Heart left ventricle (tissue), 16 donors: ENCODE measurements at regions not wholly inside any gene's neighbourhood (a gene's known extent, or its start where the extent isn't known, plus 50 kb on each side); places are given as distances from the start of the nearest gene placed in this dataset.

Experiments used
- ATAC-seq, 4 donors: fragments of 200-7000 bp; cut with Tn5 transposase; one replicate each; pipeline ENCODE4 v1.9.1; 2020 to 2022; ENCODE audit warnings: moderate library complexity in 4 of 4, mild to moderate bottlenecking in 3 of 4, moderate number of reproducible peaks in 1 of 4
- DNase-seq, 5 donors: peaks; one replicate each; pipeline ENCODE4 v3.0.0-alpha.2; 2020
- H3K27ac ChIP-seq, 12 donors: fragments of 200-600 bp; sonication (generic) in 4 of 12; one replicate each; pipeline versions ENCODE4 v1.5.0 to v1.8.0; 2016 to 2022; ENCODE audit warnings: mild to moderate bottlenecking in 2 of 12
- H3K27me3 ChIP-seq, 9 donors: fragments of 200-600 bp; sonication (generic) in 2 of 9; one replicate each; pipeline versions ENCODE4 v1.5.1 to v1.8.0; 2016 to 2022; ENCODE audit warnings: mild to moderate bottlenecking in 3 of 9
- H3K36me3 ChIP-seq, 9 donors: fragments of 200-600 bp; sonication (generic) in 2 of 9; one replicate each; pipeline versions ENCODE4 v1.5.0 to v1.8.0; 2018 to 2022; ENCODE audit warnings: mild to moderate bottlenecking in 2 of 9
- H3K4me1 ChIP-seq, 12 donors: fragments of 200-600 bp; sonication (generic) in 4 of 12; one replicate each; pipeline versions ENCODE4 v1.5.0 to v1.8.0; 2016 to 2022; ENCODE audit warnings: mild to moderate bottlenecking in 3 of 12
- H3K4me3 ChIP-seq, 12 donors: fragments of 200-600 bp; sonication (generic) in 4 of 12; one replicate each; pipeline versions ENCODE4 v1.5.0 to v1.8.0; 2017 to 2022; ENCODE audit warnings: mild to moderate bottlenecking in 9 of 12, moderate library complexity in 4 of 12
- H3K9me3 ChIP-seq, 12 donors: fragments of 200-600 bp; sonication (generic) in 4 of 12; one replicate each; pipeline versions ENCODE4 v1.5.0 to v1.8.0; 2016 to 2022; ENCODE audit warnings: mild to moderate bottlenecking in 1 of 12
- POLR2A ChIP-seq, 2 donors: fragments of 450-650 bp; IDR thresholded peaks; one replicate each; pipeline ENCODE4 v1.6.1; 2017; ENCODE audit warnings: antibody characterized with exemption in 2 of 2, mild to moderate bottlenecking in 2 of 2, moderate library complexity in 2 of 2
- WGBS, 4 donors: extraction: QIAGEN DNeasy Blood & Tissue Kit in 2 of 4; methylation state at CpG; one replicate each; pipeline versions ENCODE4 v1.1.5 to v1.1.7; 2013 to 2018; 5-methylcytosine and 5-hydroxymethylcytosine counted together
- intact Hi-C, 10 donors: fragments of 100-400 bp; cut with DNase I; formaldehyde crosslinking; loops; one replicate each; pipeline versions ENCODE4 v1.11.1 to v1.14.2; 2022
- TF ChIP-seq, protein P1 (sequence below), 12 donors: fragments of 200-600 bp; sonication (generic) in 4 of 12; IDR thresholded peaks; one replicate each; pipeline versions ENCODE4 v1.5.0 to v1.8.0; 2018 to 2022; ENCODE audit warnings: antibody characterized with exemption in 12 of 12, mild to moderate bottlenecking in 5 of 12
- donor health status: ischemic (EF 13 %, LVEDD 7.1; RV severe dilation, severe dysfunction).
- donor health status: healthy with polysubstance abuse.
- donor health status: DM: no; HTN: yes; CAD: no.
- donor health status: DM: no; HTN: no; CAD: no.
- donor health status: ischemic (EF 25% LVEDD 6.9; RV normal size, moderate dysfunction).
- donor health status: ischemic (EF 25% LVEDD 5.7; RV mildly dilated, moderate dysfunction).
- donor health status: healthy.
- donor health status: DM: yes; HTN: yes; CAD: no.
- donor health status: ischemic (EF 35%, LVEDD 5.7; RV mildly dilated, moderate dysfunction).
- donor health status: nonischemic (EF 11% LVEDD 7.7; RV severe dilation, severe dysfunction).
- donor health status: DM: yes; HTN: yes; CAD: no.
- donor health status: PGD.
- donor health status: ischemic (EF 29% LVEDD 5.4; RV normal size, mild dysfunction).
- donor health status: nonischemic (EF 23%, LVEDD 6.1; RV moderate dilation, normal function).

DNA sequence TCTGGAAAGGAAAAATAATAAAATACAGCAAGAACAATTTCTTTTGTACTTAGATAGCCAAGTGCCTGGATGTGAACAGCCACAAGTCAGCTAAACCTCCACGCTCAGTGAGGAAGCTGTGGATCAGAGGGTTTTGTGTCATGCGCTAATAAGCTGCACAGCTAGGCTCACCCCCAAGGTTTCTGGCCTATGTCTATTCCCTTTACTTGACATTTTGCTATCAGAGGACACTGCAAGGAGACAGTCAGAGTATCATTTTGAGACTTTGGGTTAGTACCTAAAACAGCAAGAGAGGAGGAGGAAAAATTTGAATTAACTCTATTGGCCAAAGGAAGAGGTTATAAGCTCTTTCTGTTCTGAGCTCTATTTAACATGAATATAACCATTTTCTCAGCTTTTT lies 139.3 kb downstream of the KCNJ2 start:
- H3K4me1 ChIP-seq: peaks cover 0 to 33% (median 8%) of the 10 kb centered on the region in 12 donors
- peak overlapping the region in 1 of 12 donors; percentile 71 for H3K27ac ChIP-seq
- H3K4me3 ChIP-seq: no peak overlapping the region
- DNase-seq (no peak), ATAC-seq (no peak)
- no peaks in the 10 kb centered on the region for H3K36me3 ChIP-seq
- no peak for TF ChIP-seq POLR2A (IDR thresholded peaks at IDR 0.05)
- TF ChIP-seq, protein P1, sequence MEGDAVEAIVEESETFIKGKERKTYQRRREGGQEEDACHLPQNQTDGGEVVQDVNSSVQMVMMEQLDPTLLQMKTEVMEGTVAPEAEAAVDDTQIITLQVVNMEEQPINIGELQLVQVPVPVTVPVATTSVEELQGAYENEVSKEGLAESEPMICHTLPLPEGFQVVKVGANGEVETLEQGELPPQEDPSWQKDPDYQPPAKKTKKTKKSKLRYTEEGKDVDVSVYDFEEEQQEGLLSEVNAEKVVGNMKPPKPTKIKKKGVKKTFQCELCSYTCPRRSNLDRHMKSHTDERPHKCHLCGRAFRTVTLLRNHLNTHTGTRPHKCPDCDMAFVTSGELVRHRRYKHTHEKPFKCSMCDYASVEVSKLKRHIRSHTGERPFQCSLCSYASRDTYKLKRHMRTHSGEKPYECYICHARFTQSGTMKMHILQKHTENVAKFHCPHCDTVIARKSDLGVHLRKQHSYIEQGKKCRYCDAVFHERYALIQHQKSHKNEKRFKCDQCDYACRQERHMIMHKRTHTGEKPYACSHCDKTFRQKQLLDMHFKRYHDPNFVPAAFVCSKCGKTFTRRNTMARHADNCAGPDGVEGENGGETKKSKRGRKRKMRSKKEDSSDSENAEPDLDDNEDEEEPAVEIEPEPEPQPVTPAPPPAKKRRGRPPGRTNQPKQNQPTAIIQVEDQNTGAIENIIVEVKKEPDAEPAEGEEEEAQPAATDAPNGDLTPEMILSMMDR (IDR thresholded peaks at IDR 0.05): no peak
- intact Hi-C loops: loop anchor here in 4 of 10 donors (5.0 to 10.0 kb wide), 3 partner anchors 131 to 136 kb away; no protein-coding TSS in a partner anchor
- H3K9me3 ChIP-seq: no peaks in the 10 kb centered on the region
- H3K27me3 ChIP-seq: no peaks in the 10 kb centered on the region
- 80 to 86% (median 83%) methylated on average over 2 of the region's 2 CpGs for WGBS, 4 donors

DNA sequence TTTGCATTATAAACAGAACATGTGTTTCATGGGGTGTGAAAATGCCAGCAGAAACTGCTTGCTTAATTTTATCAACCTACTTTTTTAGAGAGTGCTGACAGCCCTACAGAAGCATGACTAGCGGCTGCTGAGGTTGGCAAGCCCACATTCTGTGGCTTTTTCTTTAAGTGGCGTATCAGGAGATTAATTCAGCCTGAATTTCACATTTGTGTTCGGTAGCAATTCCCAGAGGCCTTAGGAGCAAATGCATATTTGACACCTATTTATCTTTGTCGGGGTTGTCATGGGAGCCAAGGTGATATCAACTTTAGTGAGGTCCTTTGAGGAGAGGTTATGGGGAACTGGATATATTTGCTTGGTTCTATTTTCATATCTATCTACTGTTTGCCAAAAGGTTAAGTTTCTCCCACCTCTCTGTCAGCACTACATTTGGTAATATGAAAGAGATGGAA lies 140.9 kb downstream of the KCNJ2 start:
- H3K27ac ChIP-seq: peak overlapping the region; percentile 14 to 71 (median 58)
- peak in 4 of 5 donors; percentile 23 to 49 (median 34) for DNase-seq
- TF ChIP-seq, protein P1 (IDR thresholded peaks at IDR 0.05): no peak
- TF ChIP-seq POLR2A (IDR thresholded peaks at IDR 0.05): no peak

DNA sequence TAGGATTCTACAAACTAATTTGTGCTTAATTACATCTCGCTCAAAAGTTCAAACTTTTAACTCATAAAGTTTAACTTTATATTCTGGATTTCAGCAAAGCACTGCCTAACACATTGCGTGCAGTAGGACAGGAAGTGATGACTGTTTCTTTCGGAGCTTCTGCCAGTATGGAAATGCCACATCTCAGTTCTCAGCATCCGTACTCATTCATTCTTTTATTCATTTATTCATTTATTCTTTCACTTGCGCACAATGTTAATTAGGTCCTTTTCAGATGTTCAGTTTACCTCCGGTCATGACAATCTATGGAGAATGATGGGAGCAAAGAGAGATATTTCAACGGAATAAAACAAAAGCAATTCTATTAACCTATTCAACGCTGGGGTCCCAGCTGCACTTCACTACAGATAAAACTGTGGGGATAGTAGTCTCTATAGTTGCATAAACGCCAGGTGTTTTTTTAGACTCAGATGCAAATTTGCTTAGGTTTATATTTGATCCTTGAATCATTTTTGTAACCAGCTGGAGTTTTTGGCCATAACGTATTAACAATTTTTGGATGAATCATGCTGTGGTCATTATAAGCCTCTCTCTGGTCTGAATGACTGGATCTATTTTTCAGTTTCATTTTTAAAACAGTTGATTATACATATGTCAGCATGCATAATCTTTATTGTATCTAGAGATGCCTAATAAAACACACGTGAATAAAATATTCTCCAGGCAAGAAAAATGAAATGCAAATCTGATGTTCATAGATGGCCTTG lies 143.9 kb downstream of the KCNJ2 start:
- ATAC-seq: no peak

More for the DNA sequence above, 140.9 kb downstream of the KCNJ2 start:
- no peaks in the 10 kb centered on the region for H3K27me3 ChIP-seq
- intact Hi-C loops: loop anchor here in 8 of 10 donors (5.0 to 10.0 kb wide), 9 partner anchors 55 to 315 kb away; partner anchors contain the start of gene KCNJ2 (in 2 of the 8)
- ATAC-seq: peak; percentile 81 to 93 (median 86)
- peaks cover 0 to 33% (median 9%) of the 10 kb centered on the region in 12 donors for H3K4me1 ChIP-seq
- H3K36me3 ChIP-seq: no peaks in the 10 kb centered on the region
- H3K4me3 ChIP-seq: no peak overlapping the region
- 35 to 42% (median 36%) methylated on average over 4 of the region's 4 CpGs for WGBS, 4 donors
- no peaks in the 10 kb centered on the region for H3K9me3 ChIP-seq

More for the DNA sequence above, 143.9 kb downstream of the KCNJ2 start:
- no peak for TF ChIP-seq POLR2A (IDR thresholded peaks at IDR 0.05)
- TF ChIP-seq, protein P1 (IDR thresholded peaks at IDR 0.05): no peak
- WGBS, 4 donors: 64 to 75% (median 70%) methylated on average over 11 of the region's 11 CpGs
- Histone ChIP-seq H3K9me3 (no peaks in the 10 kb centered on the region), H3K27ac (peak overlapping the region in 1 of 12 donors; percentile 81), H3K27me3 (no peaks in the 10 kb centered on the region), H3K4me1 (peaks cover 0 to 27% (median 5%) of the 10 kb centered on the region in 12 donors), H3K36me3 (no peaks in the 10 kb centered on the region), H3K4me3 (no peak overlapping the region)
- intact Hi-C loops: loop anchor here in 8 of 10 donors (5.0 to 10.0 kb wide), 9 partner anchors 52 to 312 kb away; partner anchors contain the start of gene KCNJ2 (in 2 of the 8)
- no peak for DNase-seq
